HL-60 (cell line): ENCODE measurements at regions not wholly inside any gene's neighbourhood (a gene's known extent, or its start where the extent isn't known, plus 50 kb on each side); places are given as distances from the start of the nearest gene placed in this dataset.

Source experiments
- DNase-seq, 2 experiments: peaks; one replicate each; pipeline ENCODE4 v3.0.0-alpha.2; 2010 to 2020; ENCODE audit warnings: low read depth in 1 of 2, low spot score in 1 of 2
- H3K27ac ChIP-seq: fragments of 250-450 bp; sonication (Bioruptor Pico); replicated peaks from 2 replicates; pipeline ENCODE4 v1.5.1; 2020; ENCODE audit warnings: mild to moderate bottlenecking, moderate library complexity
- H3K27me3 ChIP-seq: fragments of 250-450 bp; sonication (Bioruptor Pico); 2 replicates; pipeline ENCODE4 v1.5.1; 2021; ENCODE audit warnings: mild to moderate bottlenecking, moderate library complexity; ENCODE audit not compliant: insufficient read depth, poor library complexity, severe bottlenecking
- H3K4me3 ChIP-seq: replicated peaks from 2 replicates; pipeline ENCODE4 v1.5.1; 2011; ENCODE audit warnings: mild to moderate bottlenecking, control low read depth, low read length; ENCODE audit not compliant: insufficient read depth
- CTCF ChIP-seq: IDR thresholded peaks from one replicate; pipeline ENCODE4 v1.5.1; 2011; ENCODE audit warnings: low read length, control low read depth, inconsistent platforms; ENCODE audit not compliant: insufficient read depth
- GABPA ChIP-seq: IDR thresholded peaks from 2 replicates; pipeline ENCODE4 v1.6.1; 2012; ENCODE audit warnings: low read depth
- POLR2AphosphoS5 ChIP-seq: IDR thresholded peaks from 2 replicates; pipeline ENCODE4 v1.6.1; 2012; ENCODE audit warnings: low read depth
- REST ChIP-seq: IDR thresholded peaks from 2 replicates; pipeline ENCODE4 v1.6.1; 2012; ENCODE audit warnings: low read depth; ENCODE audit not compliant: insufficient replicate concordance
- SPI1 ChIP-seq: IDR thresholded peaks from 2 replicates; pipeline ENCODE4 v1.6.1; 2012; ENCODE audit warnings: low read depth, mild to moderate bottlenecking, borderline replicate concordance

DNA sequence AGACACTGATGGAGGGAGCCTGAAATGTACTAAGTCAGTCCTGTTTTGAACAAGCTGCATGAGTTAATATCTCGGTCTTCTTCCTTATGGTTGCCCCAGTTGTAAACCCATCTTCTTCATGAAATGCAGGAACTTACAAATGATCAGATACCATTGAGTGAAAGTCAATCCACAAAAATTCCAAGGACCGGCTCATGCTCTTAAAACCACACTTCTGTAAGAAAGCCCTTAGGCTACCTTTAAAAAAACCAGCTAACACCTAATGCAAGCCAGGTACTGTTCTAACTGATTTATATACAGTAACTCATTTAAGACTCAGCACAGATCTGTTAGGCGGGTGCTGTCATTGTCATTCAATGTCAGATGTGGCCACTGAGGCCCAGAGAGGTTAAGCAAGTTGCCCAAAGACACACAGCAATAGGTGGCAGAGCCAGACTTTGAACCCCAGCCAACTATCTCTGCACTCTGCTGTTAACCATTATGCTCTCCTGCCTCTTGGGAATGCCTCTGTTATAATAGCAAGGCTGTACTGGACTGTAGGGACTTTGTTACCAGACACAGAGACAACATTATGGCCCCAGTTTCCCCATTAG lies 93.4 kb downstream of the C16orf95 start:
- no peak for DNase-seq
- TF ChIP-seq GABPA, result no peak
- no peak for TF ChIP-seq SPI1
- no peak for TF ChIP-seq POLR2AphosphoS5
- TF ChIP-seq CTCF, result no peak
- TF ChIP-seq REST, result no peak
- Histone ChIP-seq H3K4me3 (no peak overlapping the region), H3K27ac (no peak overlapping the region), H3K27me3 (no peaks in the 10 kb centered on the region)

- no peak overlapping the region for H3K27ac ChIP-seq
- TF ChIP-seq GABPA (no peak), POLR2AphosphoS5 (no peak), CTCF (no peak), SPI1 (no peak), REST (no peak)
Observed at GRCh38 chr16:87226926-87227295, 90.3 kb downstream of the C16orf95 start.

GRCh38 chr16:87227296-87227951 lies 89.8 kb downstream of the C16orf95 start:
- H3K27me3 ChIP-seq, result no peaks in the 10 kb centered on the region
- no peak overlapping the region for H3K27ac ChIP-seq
- no peak for DNase-seq
- H3K4me3 ChIP-seq, result no peak overlapping the region
- no peak for TF ChIP-seq CTCF
- TF ChIP-seq SPI1, result no peak
- no peak for TF ChIP-seq REST
- no peak for TF ChIP-seq POLR2AphosphoS5
- TF ChIP-seq GABPA, result no peak

More at GRCh38 chr16:87226926-87227295, 90.3 kb downstream of the C16orf95 start:
- H3K27me3 ChIP-seq, result no peaks in the 10 kb centered on the region
- H3K4me3 ChIP-seq, result no peak overlapping the region
- DNase-seq, result no peak
